Fibroblast of lung (primary cell): ENCODE measurements at regions not wholly inside any gene's neighbourhood (a gene's known extent, or its start where the extent isn't known, plus 50 kb on each side); places are given as distances from the start of the nearest gene placed in this dataset.

Experiments
- DNase-seq, 2 donors: peaks; one replicate each; pipeline versions ENCODE4 v3.0.0 to v3.0.0-alpha.2; 2010; ENCODE audit warnings: low read depth in 2 of 2
- H2AFZ ChIP-seq: 2 replicates; pipeline ENCODE4 v1.5.1; 2012; ENCODE audit warnings: low read length, control low read depth, inconsistent platforms
- H3K27ac ChIP-seq: 2 replicates; pipeline ENCODE4 v1.5.1; 2011; ENCODE audit warnings: low read length, control low read depth; ENCODE audit not compliant: insufficient read depth
- H3K27me3 ChIP-seq: 2 replicates; pipeline ENCODE4 v1.5.1; 2011; ENCODE audit warnings: mild to moderate bottlenecking, low read length; ENCODE audit not compliant: control insufficient read depth, insufficient read depth
- H3K36me3 ChIP-seq: 2 replicates; pipeline ENCODE4 v1.5.1; 2011; ENCODE audit warnings: low read length; ENCODE audit not compliant: control insufficient read depth, insufficient read depth
- H3K4me1 ChIP-seq: 2 replicates; pipeline ENCODE4 v1.5.1; 2011; ENCODE audit warnings: low read length; ENCODE audit not compliant: control insufficient read depth, insufficient read depth; ENCODE audit errors: extremely low read depth
- H3K4me2 ChIP-seq: 2 replicates; pipeline ENCODE4 v1.5.1; 2011; ENCODE audit warnings: low read length, control low read depth; ENCODE audit not compliant: insufficient read depth; ENCODE audit errors: extremely low read depth
- H3K4me3 ChIP-seq, 4 experiments: fragments of 200-600 bp in 1 of 4; sonication (generic) in 1 of 4; replicated peaks in 1 of 4; 2 replicates each; pipeline ENCODE4 v1.5.1; 2011 to 2016; ENCODE audit warnings: low read length in 4 of 4, low read depth in 3 of 4, mild to moderate bottlenecking in 3 of 4, control low read depth in 2 of 4, inconsistent platforms in 1 of 4, mixed read lengths in 1 of 4; ENCODE audit not compliant: insufficient read depth in 1 of 4; ENCODE audit errors: control extremely low read depth in 1 of 4
- H3K79me2 ChIP-seq: 2 replicates; pipeline ENCODE4 v1.5.1; 2012; ENCODE audit warnings: mild to moderate bottlenecking, low read length, inconsistent platforms; ENCODE audit not compliant: control insufficient read depth, insufficient read depth
- H3K9ac ChIP-seq: 2 replicates; pipeline ENCODE4 v1.5.1; 2011; ENCODE audit warnings: mild to moderate bottlenecking, low read length, control low read depth; ENCODE audit not compliant: insufficient read depth
- H3K9me3 ChIP-seq: 2 replicates; pipeline ENCODE4 v1.5.1; 2012; ENCODE audit warnings: low read depth, low read length; ENCODE audit not compliant: control insufficient read depth, insufficient read depth
- H4K20me1 ChIP-seq: 2 replicates; pipeline ENCODE4 v1.5.1; 2011; ENCODE audit warnings: low read length; ENCODE audit not compliant: control insufficient read depth, insufficient read depth; ENCODE audit errors: extremely low read depth
- CTCF ChIP-seq, 2 donors: IDR thresholded peaks in 1 of 2; conservative IDR thresholded peaks in 1 of 2; 1 replicate in 1 of 2; 2 replicates in 1 of 2; pipeline ENCODE4 v1.5.1; 2011 to 2012; ENCODE audit warnings: low read length in 2 of 2, control low read depth in 1 of 2, inconsistent platforms in 1 of 2, low read depth in 1 of 2, mild to moderate bottlenecking in 1 of 2
- EZH2 ChIP-seq: IDR thresholded peaks from 2 replicates; pipeline ENCODE4 v1.5.1; 2012; ENCODE audit warnings: low read length, control low read depth, mild to moderate bottlenecking; ENCODE audit errors: missing control alignments

- TF ChIP-seq CTCF (conservative IDR thresholded peaks at IDR 0.05 in 1 of 2, IDR thresholded peaks at IDR 0.05 in 1 of 2; ENCODE audit: low read depth in 1 of 2, low read length in 2 of 2) (no peak), EZH2 (no peak)
- no peak overlapping the region for H2AFZ ChIP-seq
- DNase-seq: peak in 1 of 2 donors; percentile 4
These were observed 448.5 kb downstream of the FRK start for GRCh38 chr6:115612216-115612615.

GRCh38 chr6:115610696-115611095 is 450.0 kb downstream of the FRK start:
- DNase-seq: no peak
- no peak for TF ChIP-seq CTCF (conservative IDR thresholded peaks at IDR 0.05 in 1 of 2, IDR thresholded peaks at IDR 0.05 in 1 of 2; ENCODE audit: low read depth in 1 of 2, low read length in 2 of 2)
- TF ChIP-seq EZH2: no peak
- Histone ChIP-seq H4K20me1 (no peaks in the 10 kb centered on the region), H3K27me3 (no peaks in the 10 kb centered on the region), H3K9me3 (no peaks in the 10 kb centered on the region), H3K27ac (no peak overlapping the region), H3K4me3 (no peak overlapping the region), H3K4me2 (no peak overlapping the region), H2AFZ (no peak overlapping the region), H3K4me1 (peaks cover 2% of the 10 kb centered on the region), H3K9ac (no peak overlapping the region), H3K36me3 (no peaks in the 10 kb centered on the region), H3K79me2 (no peaks in the 10 kb centered on the region)

More at GRCh38 chr6:115612216-115612615, 448.5 kb downstream of the FRK start:
- Histone ChIP-seq H3K4me3 (no peak overlapping the region), H3K9me3 (no peaks in the 10 kb centered on the region), H4K20me1 (no peaks in the 10 kb centered on the region), H3K4me2 (no peak overlapping the region), H3K4me1 (peaks cover 2% of the 10 kb centered on the region), H3K36me3 (no peaks in the 10 kb centered on the region), H3K27ac (no peak overlapping the region), H3K9ac (no peak overlapping the region), H3K27me3 (no peaks in the 10 kb centered on the region), H3K79me2 (no peaks in the 10 kb centered on the region)

- TF ChIP-seq EZH2 (no peak), CTCF (conservative IDR thresholded peaks at IDR 0.05 in 1 of 2, IDR thresholded peaks at IDR 0.05 in 1 of 2; ENCODE audit: low read depth in 1 of 2, low read length in 2 of 2) (no peak)
- Histone ChIP-seq H3K27ac (no peak overlapping the region), H2AFZ (no peak overlapping the region), H4K20me1 (no peaks in the 10 kb centered on the region), H3K9ac (no peak overlapping the region), H3K27me3 (no peaks in the 10 kb centered on the region), H3K4me1 (peaks cover 2% of the 10 kb centered on the region), H3K9me3 (no peaks in the 10 kb centered on the region), H3K4me2 (no peak overlapping the region), H3K79me2 (no peaks in the 10 kb centered on the region), H3K4me3 (no peak overlapping the region), H3K36me3 (no peaks in the 10 kb centered on the region)
- DNase-seq: no peak
These were observed 451.6 kb downstream of the FRK start for GRCh38 chr6:115609111-115609510.
